Activated CD4-positive, alpha-beta T cell treated with anti-CD3 and anti-CD28 coated beads for 36 hours (primary cell): ENCODE measurements at regions not wholly inside any gene's neighbourhood (a gene's known extent, or its start where the extent isn't known, plus 50 kb on each side); places are given as distances from the start of the nearest gene placed in this dataset.
A peak's percentile ranks its signal among the peaks of the same experiment; 100 is the strongest.

ENCODE experiments used
- ATAC-seq: fragments of 200-7000 bp; cut with Tn5 transposase; one replicate; pipeline ENCODE4 v1.10.0; 2021; ENCODE audit warnings: mild to moderate bottlenecking, moderate library complexity
- CTCF ChIA-PET: fragments of 350-600 bp; sonication (Branson Sonifier 250); formaldehyde crosslinking; loops from one replicate; lab custom pipeline; 2021; ENCODE audit warnings: antibody characterized with exemption; lab: Charles Lee
- POLR2A ChIA-PET: fragments of 350-600 bp; sonication (Branson Sonifier 250); formaldehyde crosslinking; loops from one replicate; lab custom pipeline; 2021; ENCODE audit warnings: antibody characterized with exemption, inconsistent platforms; lab: Charles Lee
- DNase-seq: peaks from one replicate; pipeline ENCODE4 v3.0.0-alpha.2; 2020
- H3K27ac Mint-ChIP-seq: one replicate; pipeline ENCODE4 v1.8.0; 2021; ENCODE audit warnings: mixed read lengths
- H3K27me3 Mint-ChIP-seq: one replicate; pipeline ENCODE4 v1.8.0; 2021; ENCODE audit warnings: mixed read lengths
- H3K36me3 Mint-ChIP-seq: one replicate; pipeline ENCODE4 v1.8.0; 2021; ENCODE audit warnings: low read depth, mixed read lengths
- H3K4me1 Mint-ChIP-seq: one replicate; pipeline ENCODE4 v1.8.0; 2021; ENCODE audit warnings: mixed read lengths
- H3K4me3 Mint-ChIP-seq: one replicate; pipeline ENCODE4 v1.8.0; 2021; ENCODE audit warnings: mild to moderate bottlenecking, moderate library complexity, mixed read lengths
- H3K9me3 Mint-ChIP-seq: one replicate; pipeline ENCODE4 v1.8.0; 2021; ENCODE audit warnings: low read depth, mixed read lengths
- intact Hi-C, 2 experiments: fragments of 100-400 bp; cut with DNase I in 1 of 2; cut with micrococcal nuclease in 1 of 2; formaldehyde crosslinking; loops; one replicate each; pipeline versions ENCODE4 v1.14.2 to v1.15.1; 2022 to 2024; cut with DNase I, micrococcal nuclease

DNA sequence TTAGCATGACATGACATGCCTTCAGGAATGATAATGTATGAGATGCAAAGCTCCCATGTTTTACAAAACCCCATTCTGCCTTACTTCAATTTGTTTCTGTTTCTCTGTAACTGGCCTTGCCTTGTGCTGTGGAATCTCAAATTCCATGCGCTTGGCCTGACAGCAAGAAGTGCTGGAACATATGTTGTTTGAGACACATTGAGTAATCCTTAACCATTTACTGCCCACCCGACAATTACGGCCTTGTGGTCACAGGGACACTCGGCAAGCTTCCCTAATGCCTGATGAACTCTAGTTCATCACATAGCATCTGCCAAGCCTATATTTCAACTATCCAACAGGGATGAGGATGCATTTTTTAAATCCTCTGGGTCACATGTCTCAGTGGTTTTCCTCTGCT, 226.4 kb upstream of the CASK start:
- CTCF ChIA-PET: no interaction called here
- Mint-ChIP-seq H3K4me3 (no peak overlapping the region), H3K27me3 (no peaks in the 10 kb centered on the region), H3K4me1 (peaks cover 6% of the 10 kb centered on the region), H3K9me3 (no peaks in the 10 kb centered on the region), H3K27ac (no peak overlapping the region), H3K36me3 (no peaks in the 10 kb centered on the region)
- intact Hi-C loops: no loop called here
- POLR2A ChIA-PET: no interaction called here
- DNase-seq (no peak), ATAC-seq (no peak)

GRCh38 chrX:42149281-42149680, 225.9 kb upstream of the CASK start:
- ChIA-PET CTCF (no interaction called here), POLR2A (no interaction called here)
- DNase-seq: no peak
- H3K27me3 Mint-ChIP-seq: no peaks in the 10 kb centered on the region
- no peak for ATAC-seq
- H3K36me3 Mint-ChIP-seq: no peaks in the 10 kb centered on the region
- no peak overlapping the region for H3K4me3 Mint-ChIP-seq
- intact Hi-C loops: no loop called here
- H3K9me3 Mint-ChIP-seq: no peaks in the 10 kb centered on the region
- peaks cover 6% of the 10 kb centered on the region for H3K4me1 Mint-ChIP-seq
- no peak overlapping the region for H3K27ac Mint-ChIP-seq

GRCh38 chrX:42143866-42144592, 220.7 kb upstream of the CASK start:
- no peaks in the 10 kb centered on the region for H3K4me1 Mint-ChIP-seq
- no peaks in the 10 kb centered on the region for H3K36me3 Mint-ChIP-seq
- CTCF ChIA-PET: interaction anchor here (0.6 to 1.3 kb wide), 3 partner anchors 665 to 1658 kb away, joined by 3 to 4 read pairs (median 3); no protein-coding TSS in a partner anchor
- ATAC-seq (no peak), DNase-seq (no peak)
- POLR2A ChIA-PET: no interaction called here
- H3K27ac Mint-ChIP-seq: no peak overlapping the region
- H3K9me3 Mint-ChIP-seq: peaks cover 6% of the 10 kb centered on the region
- no peak overlapping the region for H3K4me3 Mint-ChIP-seq
- peaks cover 2% of the 10 kb centered on the region for H3K27me3 Mint-ChIP-seq
- intact Hi-C loops: no loop called here

DNA sequence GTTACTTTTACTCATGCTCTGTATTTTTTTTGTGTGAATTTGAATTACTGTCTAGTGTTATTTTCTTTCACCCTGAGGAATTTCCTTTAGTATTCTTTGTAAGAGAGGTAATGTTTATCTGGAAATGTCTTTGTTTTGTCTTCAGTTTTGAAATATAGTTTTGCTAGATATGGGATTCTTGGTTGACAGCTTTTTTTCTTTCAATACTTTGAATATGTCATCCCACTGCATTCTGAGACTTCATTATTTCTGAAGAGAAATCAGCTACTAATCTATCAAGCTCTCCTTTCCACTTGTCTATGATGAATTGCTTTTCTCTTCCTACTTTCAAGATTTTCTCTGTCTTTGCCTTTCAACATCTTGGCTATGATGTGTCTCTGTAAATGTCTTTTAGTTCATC, 217.0 kb upstream of the CASK start:
- POLR2A ChIA-PET: no interaction called here
- H3K27me3 Mint-ChIP-seq: peaks cover 2% of the 10 kb centered on the region
- ATAC-seq: no peak

GRCh38 chrX:42135583-42136228, 212.4 kb upstream of the CASK start:
- no peak overlapping the region for H3K4me3 Mint-ChIP-seq
- CTCF ChIA-PET: no interaction called here
- POLR2A ChIA-PET: no interaction called here
- H3K36me3 Mint-ChIP-seq: no peaks in the 10 kb centered on the region
- no peaks in the 10 kb centered on the region for H3K4me1 Mint-ChIP-seq
- no peaks in the 10 kb centered on the region for H3K27me3 Mint-ChIP-seq
- ATAC-seq (no peak), DNase-seq (no peak)
- intact Hi-C loops: no loop called here
- no peak overlapping the region for H3K27ac Mint-ChIP-seq
- H3K9me3 Mint-ChIP-seq: peaks cover 4% of the 10 kb centered on the region

More for the DNA sequence above, 217.0 kb upstream of the CASK start:
- intact Hi-C loops: no loop called here
- H3K4me3 Mint-ChIP-seq: no peak overlapping the region
- no peak for DNase-seq
- no peak overlapping the region for H3K27ac Mint-ChIP-seq
- H3K4me1 Mint-ChIP-seq: no peaks in the 10 kb centered on the region
- CTCF ChIA-PET: no interaction called here
- peaks cover 6% of the 10 kb centered on the region for H3K9me3 Mint-ChIP-seq
- no peaks in the 10 kb centered on the region for H3K36me3 Mint-ChIP-seq

DNA sequence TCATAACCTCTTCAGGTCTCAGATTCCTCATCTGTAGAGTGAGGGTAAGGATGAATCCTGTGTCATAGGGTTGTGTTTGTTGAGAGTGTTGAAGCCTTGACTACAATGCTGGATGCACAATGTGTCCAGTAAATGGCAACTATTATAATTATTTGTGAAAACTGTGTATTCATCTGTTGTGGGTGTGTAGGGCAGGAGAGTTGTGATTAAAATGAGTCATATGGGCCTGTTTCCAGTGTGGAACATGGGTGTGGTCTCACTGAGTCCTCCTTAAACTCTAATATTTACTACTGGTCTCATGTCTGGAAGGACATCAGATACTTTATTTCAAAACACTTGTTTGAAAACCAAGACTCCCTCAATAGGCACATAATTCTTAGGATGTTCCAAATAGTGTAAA, 208.5 kb upstream of the CASK start:
- no peaks in the 10 kb centered on the region for H3K27me3 Mint-ChIP-seq
- H3K4me1 Mint-ChIP-seq: peaks cover 29% of the 10 kb centered on the region
- ATAC-seq (no peak), DNase-seq (no peak)
- H3K27ac Mint-ChIP-seq: no peak overlapping the region
- H3K4me3 Mint-ChIP-seq: no peak overlapping the region
- ChIA-PET POLR2A (no interaction called here), CTCF (no interaction called here)
- intact Hi-C loops: no loop called here
- no peaks in the 10 kb centered on the region for H3K36me3 Mint-ChIP-seq
- no peaks in the 10 kb centered on the region for H3K9me3 Mint-ChIP-seq

DNA sequence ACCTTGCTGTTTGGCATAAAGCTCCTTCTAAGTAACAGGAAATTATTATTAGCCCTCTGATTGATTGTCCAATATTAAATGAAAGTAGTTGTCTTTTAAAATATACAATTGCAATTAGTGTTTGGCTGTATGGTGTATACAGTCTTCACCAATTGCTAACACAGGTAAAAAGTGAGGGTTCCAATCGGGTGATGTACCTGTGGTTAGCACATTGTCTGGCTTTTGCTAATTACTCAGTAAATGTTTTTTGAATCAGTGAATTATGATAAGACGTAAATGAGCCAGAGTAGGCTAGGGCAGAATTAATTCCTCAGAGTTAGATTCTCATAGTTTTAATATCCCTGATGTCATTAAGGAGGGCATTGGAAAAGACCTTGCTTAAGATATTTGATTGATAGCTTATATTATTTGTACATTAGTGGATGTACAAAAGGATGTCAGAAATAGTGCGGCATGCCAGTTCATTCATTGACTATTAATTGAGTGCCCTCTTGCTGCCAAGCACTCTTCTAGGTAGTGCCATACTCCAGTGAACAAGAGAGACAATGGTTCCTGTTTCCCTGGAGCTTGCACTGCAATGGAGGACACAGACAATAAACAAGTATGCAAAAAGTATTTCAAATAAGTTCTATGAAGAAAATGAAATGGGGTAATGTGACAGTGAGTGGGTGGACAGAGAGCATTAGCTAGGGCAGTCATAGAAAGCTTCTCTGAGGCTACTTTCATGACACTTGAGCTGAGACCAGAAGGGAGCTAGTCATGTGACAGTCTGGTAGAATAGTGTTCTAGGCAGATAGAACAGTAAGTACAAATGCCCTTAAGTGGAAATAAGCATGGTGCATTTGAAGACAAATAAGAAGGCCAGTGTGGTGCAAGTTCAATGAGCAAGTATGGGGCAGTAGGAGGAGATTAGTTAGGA, 205.9 kb upstream of the CASK start:
- H3K27ac Mint-ChIP-seq: no peak overlapping the region
- POLR2A ChIA-PET: no interaction called here
- no peaks in the 10 kb centered on the region for H3K27me3 Mint-ChIP-seq

DNA sequence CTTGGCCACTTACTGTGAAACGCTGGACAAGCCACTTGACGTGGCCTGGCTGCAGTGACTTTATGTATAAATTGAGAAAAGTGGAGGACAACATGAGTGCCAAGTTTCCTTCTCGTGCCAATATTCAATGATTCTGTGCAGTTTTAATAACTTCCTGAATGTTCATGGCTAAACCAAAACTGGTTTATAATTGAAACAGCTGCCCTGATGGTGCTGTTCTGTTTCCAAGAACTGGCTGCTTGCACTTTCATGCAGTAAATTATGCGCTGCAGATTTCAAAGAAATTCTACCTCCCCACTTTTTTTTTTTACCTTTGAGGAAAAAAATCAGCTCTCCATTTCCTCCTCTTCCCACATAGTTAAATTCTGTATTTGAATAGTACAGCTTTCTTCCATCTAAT, 205.2 kb upstream of the CASK start:
- ATAC-seq: peak; percentile 23
- Mint-ChIP-seq H3K27me3 (no peaks in the 10 kb centered on the region), H3K27ac (no peak overlapping the region), H3K9me3 (no peaks in the 10 kb centered on the region), H3K36me3 (no peaks in the 10 kb centered on the region), H3K4me3 (no peak overlapping the region), H3K4me1 (peaks cover 33% of the 10 kb centered on the region)
- intact Hi-C loops: no loop called here
- POLR2A ChIA-PET: no interaction called here
- DNase-seq: no peak
- CTCF ChIA-PET: no interaction called here

More for the DNA sequence above, 205.9 kb upstream of the CASK start:
- Mint-ChIP-seq H3K9me3 (no peaks in the 10 kb centered on the region), H3K36me3 (no peaks in the 10 kb centered on the region), H3K4me1 (peaks cover 33% of the 10 kb centered on the region), H3K4me3 (no peak overlapping the region)
- intact Hi-C loops: no loop called here
- CTCF ChIA-PET: no interaction called here
- DNase-seq: no peak
- peak; percentile 23 for ATAC-seq

GRCh38 chrX:42128020-42128419, 204.7 kb upstream of the CASK start:
- Mint-ChIP-seq H3K27ac (no peak overlapping the region), H3K4me3 (no peak overlapping the region), H3K27me3 (no peaks in the 10 kb centered on the region), H3K36me3 (no peaks in the 10 kb centered on the region), H3K4me1 (peaks cover 33% of the 10 kb centered on the region), H3K9me3 (no peaks in the 10 kb centered on the region)
- CTCF ChIA-PET: no interaction called here
- POLR2A ChIA-PET: no interaction called here
- ATAC-seq (peak; percentile 63), DNase-seq (no peak)
- intact Hi-C loops: no loop called here

DNA sequence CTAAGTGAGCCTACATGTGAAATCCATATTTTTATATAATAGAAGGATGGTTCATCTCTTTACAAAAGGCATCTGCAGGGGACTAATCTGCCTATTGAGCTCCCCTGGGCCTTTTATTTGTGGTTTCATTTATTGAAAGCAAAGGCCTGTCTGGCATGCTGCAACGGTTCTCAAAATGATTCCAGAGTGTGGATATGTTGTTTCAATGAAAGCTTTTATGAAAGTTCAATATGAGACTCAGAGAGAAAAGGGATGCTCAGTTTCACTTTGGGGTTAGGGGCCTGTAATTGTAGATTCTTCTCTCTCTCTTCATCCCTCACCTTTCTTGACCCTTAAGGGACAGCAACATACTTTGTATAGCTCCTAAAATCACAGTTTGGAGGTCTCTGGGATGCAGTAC, 204.2 kb upstream of the CASK start:
- CTCF ChIA-PET: interaction anchor here (0.7 kb wide), 1 partner anchor 604 kb away, joined by 3 read pairs; no protein-coding TSS in a partner anchor
- peaks cover 33% of the 10 kb centered on the region for H3K4me1 Mint-ChIP-seq
- intact Hi-C loops: no loop called here
- POLR2A ChIA-PET: no interaction called here
- DNase-seq (no peak), ATAC-seq (peak; percentile 33)
- H3K27ac Mint-ChIP-seq: no peak overlapping the region
- no peaks in the 10 kb centered on the region for H3K36me3 Mint-ChIP-seq
- no peaks in the 10 kb centered on the region for H3K9me3 Mint-ChIP-seq
- no peak overlapping the region for H3K4me3 Mint-ChIP-seq
- no peaks in the 10 kb centered on the region for H3K27me3 Mint-ChIP-seq

- no peaks in the 10 kb centered on the region for H3K36me3 Mint-ChIP-seq
- H3K9me3 Mint-ChIP-seq: no peaks in the 10 kb centered on the region
- no peak overlapping the region for H3K27ac Mint-ChIP-seq
- POLR2A ChIA-PET: no interaction called here
- DNase-seq (no peak), ATAC-seq (no peak)
- no peak overlapping the region for H3K4me3 Mint-ChIP-seq
- intact Hi-C loops: no loop called here
- CTCF ChIA-PET: no interaction called here
- no peaks in the 10 kb centered on the region for H3K27me3 Mint-ChIP-seq
- peaks cover 16% of the 10 kb centered on the region for H3K4me1 Mint-ChIP-seq
Observed at GRCh38 chrX:42123369-42123768, 200.0 kb upstream of the CASK start.
